PC-3 (cell line): ENCODE measurements at regions not wholly inside any gene's neighbourhood (a gene's known extent, or its start where the extent isn't known, plus 50 kb on each side); places are given as distances from the start of the nearest gene placed in this dataset.

Experiments used
- CTCF ChIP-seq: fragments of 300-600 bp; sonication (generic); conservative IDR thresholded peaks from 2 replicates; pipeline ENCODE4 v1.5.1; 2017; ENCODE audit warnings: antibody characterized with exemption, low read depth, mild to moderate bottlenecking, low read length
- EZH2 ChIP-seq: fragments of 300-600 bp; sonication (generic); IDR thresholded peaks from one replicate; pipeline ENCODE4 v1.6.1; 2017; ENCODE audit warnings: antibody characterized with exemption, mild to moderate bottlenecking, low read length; ENCODE audit not compliant: unreplicated experiment
- EZH2phosphoT487 ChIP-seq: fragments of 300-600 bp; sonication (generic); IDR thresholded peaks from 2 replicates; pipeline ENCODE4 v1.6.1; 2018; ENCODE audit warnings: mild to moderate bottlenecking, antibody characterized with exemption, low read length, borderline replicate concordance

- no peak for TF ChIP-seq CTCF
- TF ChIP-seq EZH2, result no peak
- TF ChIP-seq EZH2phosphoT487, result no peak
These were observed 230.7 kb downstream of the SNAPC1 start for GRCh38 chr14:61992926-61993325.
